T47D (cell line): ENCODE measurements at regions not wholly inside any gene's neighbourhood (a gene's known extent, or its start where the extent isn't known, plus 50 kb on each side); places are given as distances from the start of the nearest gene placed in this dataset.
"Not testable (repeated sequence)": the region's sequence is repeated elsewhere in the genome, so short reads cannot be mapped to it uniquely, and the experiment has no call there.

Experiments used
- DNase-seq, 2 experiments: peaks; one replicate each; pipeline versions ENCODE4 v3.0.0 to v3.0.0-alpha.2; 2011 to 2012; ENCODE audit warnings: low read depth in 1 of 2, low spot score in 1 of 2
- JUND ChIP-seq: IDR thresholded peaks from 2 replicates; pipeline ENCODE4 v1.6.1; 2012; ENCODE audit warnings: low read depth
- in situ Hi-C: cut with HindIII; loops from 2 replicates; pipeline ENCODE4 v1.10.0; 2016; ENCODE audit warnings: low sequenced_read_pairs, low pct_unique_long_range_greater_than_20kb

DNA sequence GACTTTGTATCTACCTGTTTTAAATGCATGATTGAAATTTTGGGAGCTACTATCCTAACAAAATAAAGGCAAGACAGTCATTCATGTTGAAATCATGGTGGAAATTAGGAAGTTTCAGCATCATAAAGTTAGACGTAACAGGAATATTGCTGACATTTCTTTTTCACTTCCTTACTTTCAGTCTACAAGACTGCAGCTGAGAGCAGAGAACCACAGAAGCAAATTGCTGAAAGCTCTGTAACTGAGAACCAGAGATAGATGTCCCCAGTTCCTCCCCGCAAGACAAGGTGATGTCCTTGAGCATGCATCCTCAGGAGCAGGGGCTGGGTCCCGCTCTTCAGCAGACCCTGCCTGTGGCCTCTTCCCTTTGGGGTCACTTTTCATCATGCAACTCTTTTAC lies 466.3 kb upstream of the POM121L12 start:
- in situ Hi-C loops, result no loop called here
- TF ChIP-seq JUND, result no peak
- DNase-seq, result no peak

DNA sequence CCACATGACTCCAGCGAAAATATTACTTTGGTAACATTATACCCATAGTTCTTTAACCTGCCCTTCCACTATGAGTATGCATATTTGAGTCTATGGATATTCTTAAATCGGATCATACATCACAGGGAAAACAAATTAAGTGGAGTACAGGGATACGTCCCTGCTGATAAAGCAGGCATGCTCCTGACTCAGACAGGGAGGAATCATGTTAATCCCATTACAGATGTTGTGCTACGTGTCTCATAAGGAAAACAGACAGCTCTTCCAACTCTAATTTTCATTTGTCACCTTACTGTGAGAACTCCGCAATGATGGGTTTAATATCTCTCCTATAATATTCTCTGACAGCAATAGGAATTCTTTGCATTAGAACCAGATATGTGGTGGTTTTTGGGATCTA lies 469.5 kb upstream of the POM121L12 start:
- TF ChIP-seq JUND, result no peak
- no peak for DNase-seq
- in situ Hi-C loops, result no loop called here

DNA sequence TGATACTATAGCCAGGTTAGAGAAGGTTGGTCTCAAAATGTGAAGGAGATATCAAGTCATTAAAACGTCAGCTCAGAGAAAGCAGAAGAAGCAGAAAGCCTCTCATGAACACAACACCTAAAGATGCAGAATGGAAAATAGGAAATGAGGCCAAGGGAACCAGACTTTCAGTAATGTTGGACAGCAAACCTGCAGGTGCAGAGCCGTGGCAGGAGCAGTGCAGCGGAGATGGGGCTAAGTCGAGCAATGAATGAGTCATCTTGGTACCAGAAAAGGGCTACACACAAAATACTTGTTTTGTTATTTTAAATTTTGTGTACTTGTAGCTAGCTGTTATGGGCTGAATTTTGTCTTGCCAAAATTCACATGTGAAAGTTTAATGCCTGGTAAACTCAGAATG lies 479.6 kb upstream of the POM121L12 start:
- TF ChIP-seq JUND, result no peak

DNA sequence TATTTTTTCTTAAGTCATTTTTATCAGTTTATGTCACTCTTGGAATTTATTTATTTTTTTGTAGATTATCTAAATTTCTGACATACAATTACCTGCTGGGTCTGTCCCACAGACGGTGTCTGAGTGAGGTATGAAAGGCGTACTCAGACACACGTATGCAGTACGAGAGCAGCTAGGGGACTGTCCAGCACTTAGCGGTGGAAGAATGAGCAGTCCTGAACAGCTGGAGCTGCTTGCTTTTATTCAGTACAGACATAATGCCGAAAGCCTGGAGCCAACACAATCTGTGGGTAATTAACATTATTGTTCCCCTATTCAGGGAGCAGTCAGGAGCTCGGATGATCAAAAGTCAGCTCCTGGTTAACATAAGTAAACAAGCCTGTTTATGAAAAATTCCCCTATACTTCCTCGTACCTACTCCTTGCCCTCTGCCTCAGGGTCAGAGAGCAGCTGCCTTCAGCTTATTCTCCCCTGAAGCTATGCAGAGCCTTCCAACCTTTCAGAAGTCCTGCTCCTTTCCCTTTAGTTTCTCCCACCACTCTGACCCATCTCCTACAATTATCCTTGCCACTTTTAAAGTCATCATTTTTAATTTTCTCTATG lies 488.0 kb upstream of the POM121L12 start:
- in situ Hi-C loops, result no loop called here

More for the DNA sequence above, 479.6 kb upstream of the POM121L12 start:
- DNase-seq, result no peak
- in situ Hi-C loops, result no loop called here

DNA sequence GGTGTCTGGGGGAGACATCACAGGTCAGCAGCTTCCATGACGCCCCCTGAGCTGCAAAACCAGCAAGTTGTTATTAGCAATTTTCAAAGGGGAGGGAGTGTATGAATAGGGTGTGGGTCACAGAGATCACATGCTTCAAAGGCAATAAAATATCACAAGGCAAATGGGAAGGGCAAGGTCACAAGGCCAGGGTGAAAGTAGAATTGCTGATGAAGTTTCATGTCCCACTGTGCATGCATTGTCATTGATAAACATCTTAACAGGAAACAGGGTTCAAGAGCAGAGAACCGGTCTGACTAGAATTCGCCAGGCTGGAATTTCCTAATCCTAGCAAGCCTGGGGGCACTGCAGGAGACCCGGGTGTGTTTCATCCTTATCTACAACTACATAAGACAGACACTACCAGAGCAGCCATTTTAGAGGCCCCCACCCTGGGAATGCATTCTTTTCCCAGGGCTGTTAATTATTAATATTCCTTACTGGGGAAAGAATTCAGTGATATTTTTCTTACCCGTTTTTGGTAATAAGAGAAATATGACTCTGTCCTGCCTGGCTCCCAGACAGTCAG lies 494.2 kb upstream of the POM121L12 start:
- in situ Hi-C loops, DNase-seq: not testable (repeated sequence)

More for the DNA sequence above, 488.0 kb upstream of the POM121L12 start:
- no peak for TF ChIP-seq JUND
- peak in 1 of 2 experiments; percentile 23 for DNase-seq

DNA sequence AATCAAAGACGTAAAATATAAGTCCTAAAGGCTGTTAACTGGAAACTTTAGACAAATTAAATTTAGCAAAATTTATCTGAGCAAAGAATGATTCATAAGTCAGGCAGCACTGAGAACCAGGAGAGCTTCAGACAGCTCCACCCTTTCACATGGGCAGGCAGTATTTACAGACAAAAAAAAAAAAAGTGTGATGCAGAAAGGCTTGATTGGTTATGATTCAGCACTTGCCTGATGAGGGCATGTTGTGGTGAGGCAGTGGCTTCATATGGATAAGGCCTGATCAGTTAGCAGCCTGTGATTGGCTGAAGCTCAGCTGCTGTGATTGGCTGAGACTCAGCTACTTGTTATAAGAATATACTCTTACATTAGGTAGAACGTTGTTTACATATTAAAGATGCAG lies 495.4 kb upstream of the POM121L12 start:
- DNase-seq, result no peak
- in situ Hi-C loops, result no loop called here
- no peak for TF ChIP-seq JUND

DNA sequence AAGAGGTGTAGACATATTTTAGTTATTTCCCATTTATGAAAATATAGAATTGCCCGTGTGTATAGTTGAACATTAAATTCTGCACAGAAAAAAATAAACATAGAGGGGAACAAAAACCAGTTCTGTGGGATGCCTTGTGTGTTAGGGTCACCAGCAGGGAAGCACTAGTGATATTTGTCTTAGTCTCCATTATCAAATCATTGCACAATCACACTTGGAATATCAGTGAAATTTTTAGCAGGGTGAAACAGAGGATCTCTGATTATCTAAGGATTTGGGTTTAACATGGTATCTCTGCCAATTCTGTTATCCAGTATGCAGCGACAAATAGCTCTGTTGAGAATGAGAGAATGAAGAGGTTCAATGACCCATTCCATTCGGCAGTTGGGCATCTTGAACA lies 496.0 kb upstream of the POM121L12 start:
- no peak for TF ChIP-seq JUND
- in situ Hi-C loops, result no loop called here

DNA sequence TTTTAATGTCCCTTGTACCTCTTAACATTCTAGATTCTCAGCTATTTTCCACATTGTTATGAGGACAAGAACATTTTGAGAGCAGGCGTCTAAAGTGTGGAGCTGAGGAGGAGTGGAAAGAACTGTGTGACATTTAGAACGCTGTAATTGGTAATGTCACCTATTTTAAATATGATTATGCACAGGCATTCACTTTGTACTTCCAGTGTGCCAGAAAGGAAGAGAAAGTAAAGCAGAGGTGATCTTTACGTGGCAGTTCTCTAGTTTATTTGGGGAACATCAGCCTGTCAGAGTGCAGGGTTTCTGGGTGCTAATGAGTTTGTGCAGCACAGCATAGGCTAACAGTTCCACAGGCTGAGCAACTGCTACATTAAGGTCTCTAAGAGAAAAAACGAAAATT lies 498.4 kb upstream of the POM121L12 start:
- no peak for TF ChIP-seq JUND
- DNase-seq, result no peak
- in situ Hi-C loops, result no loop called here

More for the DNA sequence above, 496.0 kb upstream of the POM121L12 start:
- no peak for DNase-seq

DNA sequence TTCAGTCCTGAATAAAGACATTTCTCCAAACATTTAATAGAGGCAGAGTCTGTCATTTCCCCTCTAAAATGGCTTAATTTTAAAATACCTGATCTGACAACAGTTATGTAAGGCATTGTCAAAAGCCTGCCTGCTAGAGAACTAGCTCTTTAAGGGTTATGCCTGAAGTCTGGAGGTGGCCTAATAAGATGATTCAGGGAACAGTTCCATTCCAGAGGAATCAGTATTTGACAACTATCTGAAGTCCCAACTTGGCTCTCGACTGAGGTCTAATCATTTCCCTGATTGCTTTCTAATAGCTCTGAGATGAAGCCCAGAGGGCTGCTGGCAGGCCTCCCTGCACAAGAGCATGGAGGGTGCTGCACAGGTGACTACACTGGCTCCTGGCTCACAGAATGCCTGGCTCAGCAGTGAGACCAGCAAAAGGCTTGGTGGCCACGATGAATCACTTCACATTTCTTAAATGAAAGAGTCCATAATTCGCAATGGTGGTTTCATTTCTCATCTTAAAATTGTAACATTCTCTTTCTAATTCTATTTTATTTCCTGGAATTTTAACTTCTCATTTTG lies 509.6 kb upstream of the POM121L12 start:
- in situ Hi-C loops, result no loop called here
- TF ChIP-seq JUND, result no peak
- no peak for DNase-seq

DNA sequence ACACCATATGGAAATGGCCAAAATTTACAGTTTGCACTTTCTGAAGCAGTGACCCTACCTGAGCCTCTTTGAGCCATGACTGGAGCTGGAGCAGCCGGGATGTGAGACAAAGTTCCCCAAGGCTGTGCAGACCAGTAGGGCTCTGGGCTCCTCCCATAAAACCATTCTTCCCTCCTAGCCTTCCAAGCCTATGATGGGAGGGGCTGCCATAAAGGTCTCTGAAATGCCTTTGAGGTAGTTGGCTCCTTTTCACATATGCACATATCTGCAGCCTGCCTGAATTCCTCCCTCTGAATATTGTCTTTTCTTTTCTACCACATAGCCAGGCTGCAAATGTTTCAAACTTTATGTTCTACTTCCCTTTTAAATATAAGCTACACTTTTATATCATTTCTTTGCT lies 516.6 kb upstream of the POM121L12 start:
- no peak for TF ChIP-seq JUND
- no peak for DNase-seq
- in situ Hi-C loops, result no loop called here

DNA sequence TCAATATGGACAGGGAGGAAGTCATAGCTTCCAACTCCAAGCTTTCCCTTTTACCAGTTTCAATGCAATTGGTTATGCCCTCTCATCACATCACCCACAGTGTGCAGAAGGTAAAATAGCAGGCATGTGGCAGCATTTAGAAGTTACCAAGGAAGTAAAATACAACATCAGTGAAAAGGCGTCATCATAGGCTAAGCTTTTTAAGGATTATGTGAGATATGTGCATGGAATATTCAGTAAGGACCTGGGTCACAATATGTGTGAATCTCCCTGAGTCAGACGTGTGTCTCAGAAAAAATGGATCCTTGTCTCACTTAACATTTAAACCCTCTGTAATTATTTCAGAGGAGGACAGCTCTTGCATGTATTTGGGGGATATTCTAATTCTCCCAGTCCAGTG lies 522.8 kb upstream of the POM121L12 start:
- in situ Hi-C loops, result no loop called here
- DNase-seq, result no peak

DNA sequence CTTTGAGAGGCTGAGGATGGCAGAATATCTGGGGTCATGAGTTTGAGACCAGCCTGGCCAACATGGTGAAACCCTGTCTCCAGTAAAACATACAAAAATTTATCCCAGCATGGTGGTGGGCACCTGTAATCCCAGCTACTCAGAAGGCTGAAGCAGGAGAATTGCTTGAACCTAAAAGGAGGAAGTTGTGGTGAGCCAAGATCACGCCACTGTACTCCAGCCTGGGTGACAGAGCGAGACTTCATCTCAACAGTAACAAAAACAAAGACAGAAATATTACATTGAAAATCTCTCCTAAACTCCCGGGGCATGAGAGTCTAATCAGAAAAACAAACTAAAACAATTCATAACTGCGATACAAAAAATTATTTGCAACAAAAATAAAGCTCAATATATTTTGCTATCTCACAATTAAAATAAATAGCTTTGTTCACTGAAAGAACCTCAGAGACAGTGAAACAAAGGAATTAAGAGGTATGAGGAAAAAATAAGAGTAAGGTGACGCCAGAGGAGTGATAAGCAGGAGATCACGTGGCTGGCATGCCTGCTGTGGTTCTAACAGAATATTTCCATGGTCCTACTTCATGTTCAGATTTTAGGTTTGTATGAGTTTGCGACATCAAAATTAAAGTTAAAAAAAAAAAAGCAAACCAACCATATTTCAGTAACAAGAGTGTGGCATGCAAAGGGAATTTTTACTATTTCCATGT lies 527.7 kb upstream of the POM121L12 start:
- DNase-seq, result no peak
- in situ Hi-C loops, result no loop called here

More for the DNA sequence above, 522.8 kb upstream of the POM121L12 start:
- no peak for TF ChIP-seq JUND

DNA sequence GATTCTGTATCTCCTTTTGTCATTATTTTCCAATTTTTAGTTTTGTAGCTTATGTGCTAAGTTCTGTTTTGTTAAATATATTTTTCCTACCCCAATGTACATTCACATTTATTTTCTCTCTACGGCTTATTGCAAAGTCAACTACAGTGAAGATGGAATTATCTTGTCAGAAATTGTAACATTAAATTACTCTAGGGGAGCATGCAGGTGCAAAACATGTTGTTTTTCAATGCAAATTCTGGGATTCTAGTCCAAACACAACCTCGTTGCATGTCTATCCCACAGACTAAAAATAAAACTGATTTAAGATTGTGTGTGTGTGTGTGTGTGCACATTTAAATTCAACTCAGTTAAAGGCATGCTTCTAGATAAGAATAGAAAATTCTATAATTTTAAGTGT lies 529.1 kb upstream of the POM121L12 start:
- TF ChIP-seq JUND, result no peak
- in situ Hi-C loops, result no loop called here
- DNase-seq, result no peak

More for the DNA sequence above, 527.7 kb upstream of the POM121L12 start:
- TF ChIP-seq JUND, result no peak
